CD4-positive, alpha-beta T cell treated with Interleukin-17A for 1 hour (primary cell): ENCODE measurements at regions not wholly inside any gene's neighbourhood (a gene's known extent, or its start where the extent isn't known, plus 50 kb on each side); places are given as distances from the start of the nearest gene placed in this dataset.

Source experiments
- DNase-seq: peaks from one replicate; pipeline ENCODE4 v3.0.0-alpha.2; 2020

GRCh38 chr20:17023806-17024205, 203.0 kb upstream of the PCSK2 start:
- no peak for DNase-seq

- DNase-seq: no peak
These were observed 202.2 kb upstream of the PCSK2 start for GRCh38 chr20:17024513-17025119.

DNA sequence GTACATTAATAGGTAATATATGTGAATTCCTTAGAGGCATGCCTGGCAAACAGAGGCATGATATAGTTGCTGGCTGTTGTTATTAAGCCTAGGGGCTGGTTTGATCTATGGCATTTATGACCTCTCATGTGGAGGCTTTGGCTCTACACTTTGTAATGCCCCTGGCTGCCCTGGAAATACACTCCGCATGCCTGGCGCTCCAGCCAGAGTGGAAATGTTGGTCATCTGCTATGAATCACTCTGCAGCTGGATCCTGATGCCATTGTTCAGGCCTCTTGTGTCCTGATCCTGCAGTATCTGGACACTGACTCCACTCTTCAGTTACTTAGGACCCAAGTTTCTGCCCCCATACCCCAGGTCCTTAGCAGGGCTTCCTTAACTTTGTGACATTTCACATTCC, 200.5 kb upstream of the PCSK2 start:
- no peak for DNase-seq

GRCh38 chr20:17029698-17030097, 197.1 kb upstream of the PCSK2 start:
- no peak for DNase-seq

DNA sequence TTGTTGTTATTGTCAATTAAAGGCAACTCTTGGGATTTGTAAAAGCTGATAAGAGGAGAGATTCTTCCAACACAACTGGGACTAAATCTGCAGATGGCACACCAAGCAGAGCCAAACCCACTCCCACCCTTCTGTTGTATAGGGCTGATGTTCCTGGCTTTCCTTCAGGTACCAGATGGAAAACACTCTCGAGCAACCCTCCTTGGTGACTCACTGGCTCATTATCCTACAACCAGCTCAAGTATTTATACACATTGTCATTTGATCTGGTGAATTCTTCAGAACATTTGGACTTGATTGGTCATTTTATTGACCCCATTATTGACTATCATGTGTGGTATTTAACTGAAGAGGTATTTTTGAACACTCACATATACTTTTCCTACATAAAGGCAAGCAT, 190.3 kb upstream of the PCSK2 start:
- DNase-seq: no peak

GRCh38 chr20:17042122-17042521, 184.7 kb upstream of the PCSK2 start:
- DNase-seq: no peak

- no peak for DNase-seq
These were observed 183.5 kb upstream of the PCSK2 start for GRCh38 chr20:17043323-17043722.

DNA sequence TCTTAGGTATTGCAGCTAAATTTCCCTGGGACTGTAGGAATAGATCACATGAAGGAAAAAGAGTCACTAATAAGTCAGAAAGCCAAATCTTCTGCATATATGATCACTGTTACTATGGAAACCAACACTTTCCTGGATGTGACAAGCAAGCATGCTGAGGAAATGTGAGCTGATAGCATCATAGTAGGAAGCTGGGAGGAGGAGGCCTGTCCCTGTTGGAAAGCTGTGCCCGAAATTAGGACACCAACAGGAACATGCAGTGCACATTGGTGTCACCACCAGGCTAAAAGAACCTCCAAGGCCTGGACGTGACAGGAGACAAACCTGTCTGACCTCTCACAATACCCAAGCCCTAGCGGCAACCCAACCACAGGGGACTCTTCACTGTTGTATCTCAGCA, 181.9 kb upstream of the PCSK2 start:
- DNase-seq: no peak

DNA sequence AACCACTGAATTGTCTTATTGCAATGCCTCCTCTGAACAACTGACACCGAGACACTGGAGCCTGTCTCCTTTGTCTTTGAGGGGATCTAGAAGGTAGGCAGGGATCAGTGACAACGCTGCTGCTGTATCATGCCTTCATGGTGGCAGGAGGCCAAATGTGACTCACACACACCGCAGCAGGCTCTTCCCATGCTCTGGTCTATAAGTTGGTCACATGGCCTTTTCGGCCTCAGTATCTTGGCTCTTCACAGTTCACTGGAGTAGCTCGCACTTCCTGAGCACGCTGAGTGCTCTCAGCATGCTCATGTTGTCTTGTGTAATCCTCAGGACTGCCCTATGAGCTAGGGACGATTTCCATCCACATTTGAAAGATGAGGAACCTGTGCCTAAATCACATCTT, 167.4 kb upstream of the PCSK2 start:
- DNase-seq: no peak

DNA sequence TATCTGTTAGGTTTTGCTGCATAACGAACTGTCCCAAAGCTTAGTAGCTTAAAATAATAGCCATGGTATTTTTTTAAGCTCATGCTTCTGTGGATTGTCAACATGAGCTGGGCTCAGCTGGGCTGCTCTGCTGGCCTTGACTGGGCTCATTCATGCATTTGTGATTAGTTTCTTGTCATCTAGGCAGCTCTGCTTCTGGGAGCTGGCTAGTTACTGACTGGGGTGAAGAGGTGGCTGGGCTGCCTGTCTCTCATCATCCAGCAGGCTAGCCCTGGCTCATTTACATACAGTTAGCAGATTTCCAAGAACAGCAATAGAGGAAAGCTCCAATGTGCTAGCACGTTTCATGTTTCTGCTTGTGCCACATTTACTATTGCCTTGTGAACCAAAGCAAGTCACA, 165.1 kb upstream of the PCSK2 start:
- DNase-seq: no peak

- DNase-seq: no peak
These were observed 164.1 kb upstream of the PCSK2 start for GRCh38 chr20:17062712-17063111.

GRCh38 chr20:17066902-17067301, 159.9 kb upstream of the PCSK2 start:
- no peak for DNase-seq

DNA sequence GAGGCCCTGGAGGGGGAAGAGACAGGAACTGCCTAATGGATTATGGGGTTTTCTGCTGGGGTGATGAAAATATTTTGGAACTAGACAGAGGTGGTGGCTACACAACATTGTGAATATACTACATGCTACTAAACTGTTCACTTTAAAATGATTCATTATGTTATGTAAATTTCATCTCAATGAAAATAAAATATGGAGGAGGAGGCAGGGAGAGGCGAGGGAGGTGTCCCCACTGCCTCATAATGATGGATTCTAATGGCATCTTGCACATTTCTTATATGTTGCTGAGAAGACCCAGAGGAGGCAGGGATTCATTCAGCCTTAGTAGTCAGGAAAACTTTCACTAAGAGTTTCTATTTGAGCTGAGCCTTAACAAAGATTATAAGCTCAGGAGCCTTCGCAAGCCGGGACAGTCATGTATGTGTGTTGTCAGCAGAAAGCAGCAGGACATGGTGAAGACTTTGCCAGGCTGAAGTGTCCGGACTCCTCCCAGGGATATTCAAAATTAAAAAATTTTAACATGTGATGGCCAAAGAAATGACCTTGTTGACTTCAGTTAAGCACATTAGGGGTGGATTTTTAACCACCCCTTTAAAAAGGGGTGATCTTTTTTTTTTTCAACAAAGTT, 158.6 kb upstream of the PCSK2 start:
- DNase-seq: no peak

DNA sequence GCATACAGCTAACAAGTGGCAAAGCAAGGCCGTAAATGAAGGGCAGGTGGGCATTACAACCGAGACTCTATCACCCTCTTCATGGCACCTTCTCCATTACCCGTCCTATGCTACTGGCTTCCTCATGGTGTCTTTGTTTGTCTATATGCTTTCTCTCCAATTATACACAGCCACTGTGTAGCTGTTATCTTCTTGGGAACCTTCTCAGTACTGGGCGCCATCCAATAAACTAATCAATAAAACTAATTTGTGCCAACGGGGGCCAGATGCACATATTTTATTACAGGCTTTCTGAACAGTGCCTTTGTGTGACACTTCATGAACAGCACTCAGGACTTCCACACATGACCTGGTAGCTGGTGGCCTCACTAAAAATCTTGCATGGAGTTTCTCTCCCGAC, 149.8 kb upstream of the PCSK2 start:
- DNase-seq: no peak

- no peak for DNase-seq
These were observed 143.1 kb upstream of the PCSK2 start for GRCh38 chr20:17083738-17084137.

GRCh38 chr20:17084909-17085308, 141.9 kb upstream of the PCSK2 start:
- no peak for DNase-seq

- no peak for DNase-seq
These were observed 133.1 kb upstream of the PCSK2 start for GRCh38 chr20:17093782-17094181.

GRCh38 chr20:17097603-17098002, 129.2 kb upstream of the PCSK2 start:
- DNase-seq: no peak

- DNase-seq: no peak
These were observed 126.3 kb upstream of the PCSK2 start for GRCh38 chr20:17100506-17100905.

DNA sequence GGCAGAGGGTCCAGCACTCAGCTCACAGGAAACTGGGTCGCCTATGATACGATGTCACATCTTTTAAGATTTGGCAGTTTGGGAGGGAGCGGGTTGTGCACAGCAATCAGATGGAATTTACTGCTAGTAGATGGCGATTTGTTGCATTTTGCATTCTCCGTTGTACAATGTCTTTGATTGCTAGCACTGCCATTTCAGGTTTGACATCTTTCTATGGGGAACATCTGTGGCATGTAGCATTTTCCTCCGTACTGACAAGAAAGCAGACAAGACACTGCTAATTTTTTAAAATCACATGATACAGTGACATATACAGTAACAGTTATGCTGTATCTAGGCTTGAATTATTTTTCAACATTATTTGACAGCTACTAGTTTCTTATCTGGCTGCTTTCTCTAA, 119.7 kb upstream of the PCSK2 start:
- no peak for DNase-seq

DNA sequence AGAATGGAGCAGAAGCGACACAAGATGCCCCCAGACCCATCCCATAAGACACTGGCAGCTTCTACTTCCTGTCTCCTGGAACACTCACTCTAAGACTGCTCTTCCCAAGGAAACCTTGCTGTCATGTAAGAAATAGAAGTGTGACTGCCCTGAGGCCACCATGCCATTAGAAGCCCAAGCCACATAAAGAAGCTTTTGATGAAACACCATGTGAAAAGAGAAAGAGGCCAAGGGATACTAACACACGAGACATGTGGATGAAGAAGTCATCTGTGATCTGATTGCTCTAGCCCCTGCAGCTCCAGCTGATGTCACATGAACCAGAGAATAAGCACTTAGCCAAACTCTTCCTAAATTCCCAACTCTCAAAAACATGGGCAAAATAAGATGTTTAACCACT, 117.9 kb upstream of the PCSK2 start:
- no peak for DNase-seq

DNA sequence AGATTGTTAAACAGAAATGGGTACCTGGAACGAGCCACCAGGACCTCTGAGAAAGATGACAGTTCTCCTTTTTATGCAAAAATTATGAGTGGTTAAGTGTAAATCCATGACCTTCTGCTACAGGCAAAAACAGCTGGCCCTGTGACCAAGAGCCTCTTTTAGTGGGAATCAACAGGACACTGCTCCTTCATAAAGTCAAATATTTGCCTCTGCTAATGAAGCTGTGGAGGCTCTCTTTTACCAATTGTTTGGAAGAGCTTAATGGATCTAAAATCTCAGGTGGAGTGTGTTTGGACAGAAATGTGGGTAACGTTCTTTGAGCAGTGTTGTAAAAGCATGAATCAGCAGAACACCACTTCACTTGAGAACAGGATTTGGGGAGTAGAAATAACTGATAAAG, 117.5 kb upstream of the PCSK2 start:
- DNase-seq: no peak

GRCh38 chr20:17128206-17128605, 98.6 kb upstream of the PCSK2 start:
- DNase-seq: no peak

DNA sequence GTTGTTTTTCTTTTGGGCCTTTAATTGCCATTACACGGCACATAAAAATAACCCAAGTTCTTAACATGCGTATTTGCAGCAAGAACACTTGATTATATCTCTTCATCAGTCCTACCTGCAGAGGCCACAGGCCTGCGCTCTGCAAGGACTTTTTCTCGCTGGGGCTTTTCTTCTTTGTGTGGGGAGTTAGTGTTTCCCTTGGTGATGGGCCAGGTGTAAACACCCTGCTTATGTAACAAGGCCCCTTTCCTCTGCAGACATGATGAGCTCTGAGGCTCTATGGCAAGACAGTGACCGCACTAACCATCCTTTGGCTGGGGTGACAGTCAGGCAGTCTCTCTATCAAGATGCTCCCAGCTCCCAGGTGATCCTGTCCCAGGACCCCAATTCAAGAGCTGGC, 97.8 kb upstream of the PCSK2 start:
- no peak for DNase-seq

GRCh38 chr20:17137692-17138091, 89.1 kb upstream of the PCSK2 start:
- no peak for DNase-seq
